OCI-LY7 (cell line): ENCODE measurements at regions not wholly inside any gene's neighbourhood (a gene's known extent, or its start where the extent isn't known, plus 50 kb on each side); places are given as distances from the start of the nearest gene placed in this dataset.

Source experiments
- EZH2phosphoT487 ChIP-seq: fragments of 200-600 bp; sonication (generic); IDR thresholded peaks from 2 replicates; pipeline ENCODE4 v1.6.1; 2018; ENCODE audit warnings: low read depth, borderline replicate concordance, mild to moderate bottlenecking, mixed run types, antibody characterized with exemption, low read length, moderate library complexity, mixed read lengths
- TF ChIP-seq, protein P1 (sequence below): fragments of 200-600 bp; sonication (generic); conservative IDR thresholded peaks from 2 replicates; pipeline ENCODE4 v1.5.1; 2014; ENCODE audit warnings: mild to moderate bottlenecking, antibody characterized with exemption, low read length, moderate library complexity, mixed read lengths

DNA sequence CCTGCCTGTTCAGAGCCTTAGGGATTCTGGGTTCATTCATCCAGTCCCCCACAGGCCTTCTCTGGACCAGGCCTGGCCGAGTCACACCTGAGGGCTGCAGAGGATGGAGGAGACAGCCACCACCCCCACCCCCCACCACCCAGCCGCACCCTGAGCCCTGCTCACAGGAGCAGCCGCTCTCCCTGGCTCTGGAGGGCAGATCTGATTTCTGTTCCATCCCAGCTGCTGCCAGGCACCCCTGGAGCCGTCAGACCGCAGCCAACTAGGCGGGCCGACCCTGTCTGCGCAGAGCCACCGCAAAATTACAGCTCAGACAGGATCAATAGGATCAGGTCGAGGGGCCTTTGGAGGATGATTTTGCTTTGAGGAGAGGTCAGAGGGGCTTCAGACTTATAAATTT is 154.6 kb upstream of the MYL2 start:
- TF ChIP-seq, protein P1, sequence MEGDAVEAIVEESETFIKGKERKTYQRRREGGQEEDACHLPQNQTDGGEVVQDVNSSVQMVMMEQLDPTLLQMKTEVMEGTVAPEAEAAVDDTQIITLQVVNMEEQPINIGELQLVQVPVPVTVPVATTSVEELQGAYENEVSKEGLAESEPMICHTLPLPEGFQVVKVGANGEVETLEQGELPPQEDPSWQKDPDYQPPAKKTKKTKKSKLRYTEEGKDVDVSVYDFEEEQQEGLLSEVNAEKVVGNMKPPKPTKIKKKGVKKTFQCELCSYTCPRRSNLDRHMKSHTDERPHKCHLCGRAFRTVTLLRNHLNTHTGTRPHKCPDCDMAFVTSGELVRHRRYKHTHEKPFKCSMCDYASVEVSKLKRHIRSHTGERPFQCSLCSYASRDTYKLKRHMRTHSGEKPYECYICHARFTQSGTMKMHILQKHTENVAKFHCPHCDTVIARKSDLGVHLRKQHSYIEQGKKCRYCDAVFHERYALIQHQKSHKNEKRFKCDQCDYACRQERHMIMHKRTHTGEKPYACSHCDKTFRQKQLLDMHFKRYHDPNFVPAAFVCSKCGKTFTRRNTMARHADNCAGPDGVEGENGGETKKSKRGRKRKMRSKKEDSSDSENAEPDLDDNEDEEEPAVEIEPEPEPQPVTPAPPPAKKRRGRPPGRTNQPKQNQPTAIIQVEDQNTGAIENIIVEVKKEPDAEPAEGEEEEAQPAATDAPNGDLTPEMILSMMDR: no peak
- TF ChIP-seq EZH2phosphoT487: no peak
